ENCODE measurements at regions not wholly inside any gene's neighbourhood (a gene's known extent, or its start where the extent isn't known, plus 50 kb on each side); places are given as distances from the start of the nearest gene placed in this dataset.

GRCh38 chr5:107766439-107766838 lies 95.7 kb upstream of the EFNA5 start:
- H4K20me1 ChIP-seq (ENCODE audit: insufficient read depth, low read length): no peaks in the 10 kb centered on the region
- no peaks in the 10 kb centered on the region for H3K36me3 ChIP-seq (ENCODE audit: insufficient read depth, low read length)
- H3K4me1 ChIP-seq (ENCODE audit: insufficient read depth, low read length): no peaks in the 10 kb centered on the region
- H2AFZ ChIP-seq (ENCODE audit: low read length): no peak overlapping the region
- peaks cover 2% of the 10 kb centered on the region for H3K27me3 ChIP-seq (ENCODE audit: insufficient read depth, low read length)
- H3K4me3 ChIP-seq (ENCODE audit: insufficient read depth, low read length): no peak overlapping the region
- H3K79me2 ChIP-seq (ENCODE audit: insufficient read depth, low read length): no peaks in the 10 kb centered on the region
- H3K27ac ChIP-seq (ENCODE audit: low read depth, low read length): no peak overlapping the region
- DNase-seq (ENCODE audit: insufficient read length, low spot score, missing footprints): no peak
- TF ChIP-seq, protein P1, sequence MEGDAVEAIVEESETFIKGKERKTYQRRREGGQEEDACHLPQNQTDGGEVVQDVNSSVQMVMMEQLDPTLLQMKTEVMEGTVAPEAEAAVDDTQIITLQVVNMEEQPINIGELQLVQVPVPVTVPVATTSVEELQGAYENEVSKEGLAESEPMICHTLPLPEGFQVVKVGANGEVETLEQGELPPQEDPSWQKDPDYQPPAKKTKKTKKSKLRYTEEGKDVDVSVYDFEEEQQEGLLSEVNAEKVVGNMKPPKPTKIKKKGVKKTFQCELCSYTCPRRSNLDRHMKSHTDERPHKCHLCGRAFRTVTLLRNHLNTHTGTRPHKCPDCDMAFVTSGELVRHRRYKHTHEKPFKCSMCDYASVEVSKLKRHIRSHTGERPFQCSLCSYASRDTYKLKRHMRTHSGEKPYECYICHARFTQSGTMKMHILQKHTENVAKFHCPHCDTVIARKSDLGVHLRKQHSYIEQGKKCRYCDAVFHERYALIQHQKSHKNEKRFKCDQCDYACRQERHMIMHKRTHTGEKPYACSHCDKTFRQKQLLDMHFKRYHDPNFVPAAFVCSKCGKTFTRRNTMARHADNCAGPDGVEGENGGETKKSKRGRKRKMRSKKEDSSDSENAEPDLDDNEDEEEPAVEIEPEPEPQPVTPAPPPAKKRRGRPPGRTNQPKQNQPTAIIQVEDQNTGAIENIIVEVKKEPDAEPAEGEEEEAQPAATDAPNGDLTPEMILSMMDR (IDR thresholded peaks at IDR 0.05; ENCODE audit: extremely low read depth, low read depth, low read length): no peak
- no peak overlapping the region for H3K4me2 ChIP-seq (ENCODE audit: insufficient read depth, low read length)
- H3K9me3 ChIP-seq (ENCODE audit: low read depth, low read length): no peaks in the 10 kb centered on the region

DNA sequence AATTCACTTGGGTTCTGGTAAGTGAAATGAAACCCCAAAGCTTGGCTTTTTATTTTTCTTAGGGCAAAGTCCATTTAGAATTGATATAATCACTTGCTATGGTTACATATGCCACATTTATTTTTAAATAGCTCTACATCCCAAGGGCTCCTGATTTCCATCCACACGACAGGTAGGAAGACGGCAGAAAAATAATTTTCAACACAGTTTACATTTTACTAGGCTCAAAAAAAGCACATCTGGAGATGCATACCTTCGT lies 95.0 kb upstream of the EFNA5 start:
- Histone ChIP-seq H3K79me2 (ENCODE audit: insufficient read depth, low read length) (no peaks in the 10 kb centered on the region), H3K4me1 (ENCODE audit: insufficient read depth, low read length) (no peaks in the 10 kb centered on the region), H3K4me2 (ENCODE audit: insufficient read depth, low read length) (no peak overlapping the region), H3K9me3 (ENCODE audit: low read depth, low read length) (no peaks in the 10 kb centered on the region), H2AFZ (ENCODE audit: low read length) (no peak overlapping the region), H3K4me3 (ENCODE audit: insufficient read depth, low read length) (no peak overlapping the region), H3K27me3 (ENCODE audit: insufficient read depth, low read length) (peaks cover 2% of the 10 kb centered on the region), H4K20me1 (ENCODE audit: insufficient read depth, low read length) (no peaks in the 10 kb centered on the region), H3K36me3 (ENCODE audit: insufficient read depth, low read length) (no peaks in the 10 kb centered on the region), H3K27ac (ENCODE audit: low read depth, low read length) (no peak overlapping the region)
- DNase-seq (ENCODE audit: insufficient read length, low spot score, missing footprints): no peak
- TF ChIP-seq, protein P1 (IDR thresholded peaks at IDR 0.05; ENCODE audit: extremely low read depth, low read depth, low read length): no peak

DNA sequence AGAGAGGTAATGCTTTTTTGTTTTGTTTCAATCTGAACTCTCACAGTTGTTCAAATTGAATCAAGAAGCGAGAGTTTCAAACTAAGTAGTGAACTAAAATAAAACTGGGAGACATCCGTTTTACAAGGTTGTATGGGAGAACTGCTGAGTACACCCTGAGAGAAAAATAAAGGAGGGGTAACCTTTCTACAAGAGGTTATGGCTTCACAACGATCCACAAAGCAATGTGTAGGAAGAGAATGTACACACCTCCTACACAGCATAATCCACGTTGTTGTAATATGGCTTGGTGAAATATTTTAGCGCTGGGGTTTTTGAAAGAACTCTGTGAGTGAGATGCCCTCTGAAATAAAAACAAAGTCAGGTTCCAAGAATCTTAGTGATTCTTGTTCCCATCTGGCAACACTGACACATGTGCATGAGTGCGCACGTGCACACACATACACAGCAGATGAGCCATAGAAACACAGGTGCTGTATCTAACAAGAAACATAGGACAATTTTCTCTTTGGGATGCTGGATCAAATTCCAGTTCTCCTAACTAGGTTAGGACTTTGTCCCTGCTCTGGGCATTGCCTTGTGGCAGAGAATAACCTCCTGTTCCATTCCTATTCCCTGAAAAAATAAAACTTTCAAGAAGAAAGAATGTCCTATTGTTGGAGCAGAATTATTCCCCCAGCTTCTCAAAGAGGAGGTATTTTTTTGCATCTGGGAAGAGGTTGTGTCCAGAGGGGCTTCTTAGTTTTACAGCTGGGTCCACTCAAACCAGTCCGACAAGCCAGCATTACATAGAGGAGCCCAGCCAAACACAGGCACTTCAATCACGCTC lies 94.5 kb upstream of the EFNA5 start:
- Histone ChIP-seq H3K27ac (ENCODE audit: low read depth, low read length) (no peak overlapping the region), H3K4me3 (ENCODE audit: insufficient read depth, low read length) (no peak overlapping the region), H3K27me3 (ENCODE audit: insufficient read depth, low read length) (peaks cover 2% of the 10 kb centered on the region), H3K9me3 (ENCODE audit: low read depth, low read length) (no peaks in the 10 kb centered on the region), H3K4me1 (ENCODE audit: insufficient read depth, low read length) (no peaks in the 10 kb centered on the region), H4K20me1 (ENCODE audit: insufficient read depth, low read length) (no peaks in the 10 kb centered on the region), H3K36me3 (ENCODE audit: insufficient read depth, low read length) (no peaks in the 10 kb centered on the region), H3K79me2 (ENCODE audit: insufficient read depth, low read length) (no peaks in the 10 kb centered on the region), H2AFZ (ENCODE audit: low read length) (no peak overlapping the region), H3K4me2 (ENCODE audit: insufficient read depth, low read length) (no peak overlapping the region)
- no peak for DNase-seq (ENCODE audit: insufficient read length, low spot score, missing footprints)
- TF ChIP-seq, protein P1 (IDR thresholded peaks at IDR 0.05; ENCODE audit: extremely low read depth, low read depth, low read length): no peak

- Histone ChIP-seq H3K4me1 (ENCODE audit: insufficient read depth, low read length) (no peaks in the 10 kb centered on the region), H3K27me3 (ENCODE audit: insufficient read depth, low read length) (peaks cover 2% of the 10 kb centered on the region), H4K20me1 (ENCODE audit: insufficient read depth, low read length) (no peaks in the 10 kb centered on the region), H2AFZ (ENCODE audit: low read length) (no peak overlapping the region), H3K4me2 (ENCODE audit: insufficient read depth, low read length) (no peak overlapping the region), H3K79me2 (ENCODE audit: insufficient read depth, low read length) (no peaks in the 10 kb centered on the region), H3K27ac (ENCODE audit: low read depth, low read length) (no peak overlapping the region), H3K36me3 (ENCODE audit: insufficient read depth, low read length) (no peaks in the 10 kb centered on the region), H3K9me3 (ENCODE audit: low read depth, low read length) (no peaks in the 10 kb centered on the region), H3K4me3 (ENCODE audit: insufficient read depth, low read length) (no peak overlapping the region)
- DNase-seq (ENCODE audit: insufficient read length, low spot score, missing footprints): no peak
- TF ChIP-seq, protein P1 (IDR thresholded peaks at IDR 0.05; ENCODE audit: extremely low read depth, low read depth, low read length): no peak
These were observed 93.5 kb upstream of the EFNA5 start for GRCh38 chr5:107764282-107764681.
